Ishikawa (cell line): ENCODE measurements at regions not wholly inside any gene's neighbourhood (a gene's known extent, or its start where the extent isn't known, plus 50 kb on each side); places are given as distances from the start of the nearest gene placed in this dataset.

Source experiments
- CEBPB ChIP-seq: IDR thresholded peaks from 2 replicates; pipeline ENCODE4 v1.6.1; 2012
- CREB1 ChIP-seq: IDR thresholded peaks from 2 replicates; pipeline ENCODE4 v1.6.1; 2012; ENCODE audit warnings: low read depth
- EGR1 ChIP-seq: IDR thresholded peaks from 2 replicates; pipeline ENCODE4 v1.6.1; 2012
- EP300 ChIP-seq: IDR thresholded peaks from 2 replicates; pipeline ENCODE4 v1.6.1; 2012; ENCODE audit warnings: borderline replicate concordance
- FOXM1 ChIP-seq: IDR thresholded peaks from 2 replicates; pipeline ENCODE4 v1.6.1; 2012; ENCODE audit warnings: low read depth, borderline replicate concordance
- NFIC ChIP-seq: IDR thresholded peaks from 2 replicates; pipeline ENCODE4 v1.6.1; 2012
- RAD21 ChIP-seq: IDR thresholded peaks from 2 replicates; pipeline ENCODE4 v1.6.1; 2012; ENCODE audit warnings: low read depth
- TAF1 ChIP-seq: IDR thresholded peaks from 2 replicates; pipeline ENCODE4 v1.6.1; 2012; ENCODE audit warnings: low read depth, mild to moderate bottlenecking
- TCF12 ChIP-seq: IDR thresholded peaks from 2 replicates; pipeline ENCODE4 v1.6.1; 2012; ENCODE audit warnings: low read depth
- TEAD4 ChIP-seq: IDR thresholded peaks from 2 replicates; pipeline ENCODE4 v1.6.1; 2012
- YY1 ChIP-seq: IDR thresholded peaks from 2 replicates; pipeline ENCODE4 v1.6.1; 2012; ENCODE audit warnings: low read depth
- ZBTB7A ChIP-seq: IDR thresholded peaks from 2 replicates; pipeline ENCODE4 v1.6.1; 2012; ENCODE audit warnings: low read depth
- TF ChIP-seq, protein P1 (sequence below): IDR thresholded peaks from 2 replicates; pipeline ENCODE4 v1.6.1; 2012
- TF ChIP-seq, protein P2 (sequence below): IDR thresholded peaks from 2 replicates; pipeline ENCODE4 v1.6.1; 2012
- TF ChIP-seq, protein P3 (sequence below): IDR thresholded peaks from 2 replicates; pipeline ENCODE4 v1.6.1; 2012; ENCODE audit warnings: low read depth, mild to moderate bottlenecking

DNA sequence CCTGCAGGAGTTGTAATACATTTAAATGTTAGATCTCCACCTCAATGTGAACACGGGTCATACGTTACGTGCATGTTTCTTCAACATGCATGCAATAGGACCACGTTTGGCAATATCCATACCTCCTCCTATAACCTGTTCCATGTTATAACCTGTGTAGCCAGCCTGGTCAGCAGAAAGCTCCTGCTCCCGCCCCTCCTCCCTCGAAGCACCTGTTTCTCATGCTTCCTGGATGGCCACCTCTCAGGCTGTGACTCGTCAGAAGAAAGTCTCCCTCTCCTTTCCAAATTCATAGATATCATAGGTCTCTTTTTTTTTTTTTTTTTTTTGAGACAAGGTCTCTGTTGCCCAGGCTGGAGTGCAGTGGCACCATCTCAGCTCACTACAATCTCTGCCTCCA lies 96.5 kb downstream of the HMX1 start:
- TF ChIP-seq, protein P1, sequence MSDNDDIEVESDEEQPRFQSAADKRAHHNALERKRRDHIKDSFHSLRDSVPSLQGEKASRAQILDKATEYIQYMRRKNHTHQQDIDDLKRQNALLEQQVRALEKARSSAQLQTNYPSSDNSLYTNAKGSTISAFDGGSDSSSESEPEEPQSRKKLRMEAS: no peak
- TF ChIP-seq TEAD4 (no peak), EP300 (no peak), CEBPB (no peak), RAD21 (no peak), CREB1 (no peak), ZBTB7A (no peak), EGR1 (no peak), TAF1 (no peak), TCF12 (no peak), YY1 (no peak), FOXM1 (no peak), NFIC (no peak)
- TF ChIP-seq, protein P2, sequence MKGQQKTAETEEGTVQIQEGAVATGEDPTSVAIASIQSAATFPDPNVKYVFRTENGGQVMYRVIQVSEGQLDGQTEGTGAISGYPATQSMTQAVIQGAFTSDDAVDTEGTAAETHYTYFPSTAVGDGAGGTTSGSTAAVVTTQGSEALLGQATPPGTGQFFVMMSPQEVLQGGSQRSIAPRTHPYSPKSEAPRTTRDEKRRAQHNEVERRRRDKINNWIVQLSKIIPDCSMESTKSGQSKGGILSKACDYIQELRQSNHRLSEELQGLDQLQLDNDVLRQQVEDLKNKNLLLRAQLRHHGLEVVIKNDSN: no peak
- TF ChIP-seq, protein P3, sequence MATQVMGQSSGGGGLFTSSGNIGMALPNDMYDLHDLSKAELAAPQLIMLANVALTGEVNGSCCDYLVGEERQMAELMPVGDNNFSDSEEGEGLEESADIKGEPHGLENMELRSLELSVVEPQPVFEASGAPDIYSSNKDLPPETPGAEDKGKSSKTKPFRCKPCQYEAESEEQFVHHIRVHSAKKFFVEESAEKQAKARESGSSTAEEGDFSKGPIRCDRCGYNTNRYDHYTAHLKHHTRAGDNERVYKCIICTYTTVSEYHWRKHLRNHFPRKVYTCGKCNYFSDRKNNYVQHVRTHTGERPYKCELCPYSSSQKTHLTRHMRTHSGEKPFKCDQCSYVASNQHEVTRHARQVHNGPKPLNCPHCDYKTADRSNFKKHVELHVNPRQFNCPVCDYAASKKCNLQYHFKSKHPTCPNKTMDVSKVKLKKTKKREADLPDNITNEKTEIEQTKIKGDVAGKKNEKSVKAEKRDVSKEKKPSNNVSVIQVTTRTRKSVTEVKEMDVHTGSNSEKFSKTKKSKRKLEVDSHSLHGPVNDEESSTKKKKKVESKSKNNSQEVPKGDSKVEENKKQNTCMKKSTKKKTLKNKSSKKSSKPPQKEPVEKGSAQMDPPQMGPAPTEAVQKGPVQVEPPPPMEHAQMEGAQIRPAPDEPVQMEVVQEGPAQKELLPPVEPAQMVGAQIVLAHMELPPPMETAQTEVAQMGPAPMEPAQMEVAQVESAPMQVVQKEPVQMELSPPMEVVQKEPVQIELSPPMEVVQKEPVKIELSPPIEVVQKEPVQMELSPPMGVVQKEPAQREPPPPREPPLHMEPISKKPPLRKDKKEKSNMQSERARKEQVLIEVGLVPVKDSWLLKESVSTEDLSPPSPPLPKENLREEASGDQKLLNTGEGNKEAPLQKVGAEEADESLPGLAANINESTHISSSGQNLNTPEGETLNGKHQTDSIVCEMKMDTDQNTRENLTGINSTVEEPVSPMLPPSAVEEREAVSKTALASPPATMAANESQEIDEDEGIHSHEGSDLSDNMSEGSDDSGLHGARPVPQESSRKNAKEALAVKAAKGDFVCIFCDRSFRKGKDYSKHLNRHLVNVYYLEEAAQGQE: no peak

GRCh38 chr4:8774071-8774470 lies 97.6 kb downstream of the HMX1 start:
- TF ChIP-seq CEBPB: no peak
- no peak for TF ChIP-seq NFIC
- no peak for TF ChIP-seq EP300

- TF ChIP-seq TEAD4 (no peak), NFIC (no peak), CEBPB (no peak), EP300 (no peak), RAD21 (no peak), FOXM1 (no peak)
Observed at GRCh38 chr4:8773124-8773931, 98.3 kb downstream of the HMX1 start.

GRCh38 chr4:8772499-8773123 lies 99.0 kb downstream of the HMX1 start:
- no peak for TF ChIP-seq TEAD4
- TF ChIP-seq TAF1: no peak
- TF ChIP-seq, protein P1: no peak
- TF ChIP-seq YY1: no peak
- no peak for TF ChIP-seq RAD21
- no peak for TF ChIP-seq EP300
- no peak for TF ChIP-seq EGR1
- no peak for TF ChIP-seq TCF12

- no peak for TF ChIP-seq EP300
- TF ChIP-seq TAF1: no peak
- TF ChIP-seq, protein P2: no peak
- no peak for TF ChIP-seq TCF12
- TF ChIP-seq CEBPB: no peak
- no peak for TF ChIP-seq ZBTB7A
- TF ChIP-seq NFIC: no peak
- no peak for TF ChIP-seq RAD21
- TF ChIP-seq YY1: no peak
- TF ChIP-seq FOXM1: no peak
- TF ChIP-seq, protein P1: no peak
- no peak for TF ChIP-seq CREB1
- no peak for TF ChIP-seq EGR1
Observed at GRCh38 chr4:8771666-8772065, 100.0 kb downstream of the HMX1 start.

- TF ChIP-seq YY1 (no peak), CEBPB (no peak), EP300 (no peak), NFIC (no peak), TEAD4 (no peak), EGR1 (no peak), TCF12 (no peak)
- TF ChIP-seq, protein P2: no peak
- TF ChIP-seq, protein P3: no peak
Observed at GRCh38 chr4:8771258-8771590, 100.4 kb downstream of the HMX1 start.
